Epithelial cell of proximal tubule (primary cell): ENCODE measurements at regions not wholly inside any gene's neighbourhood (a gene's known extent, or its start where the extent isn't known, plus 50 kb on each side); places are given as distances from the start of the nearest gene placed in this dataset.

Experiments used
- DNase-seq: peaks from one replicate; pipeline ENCODE4 v3.0.0-alpha.2; 2011; ENCODE audit warnings: low read depth
- H3K4me3 ChIP-seq: 2 replicates; pipeline ENCODE4 v1.5.1; 2011; ENCODE audit warnings: low read depth, mild to moderate bottlenecking, low read length
- CTCF ChIP-seq: conservative IDR thresholded peaks from 2 replicates; pipeline ENCODE4 v1.5.1; 2012; ENCODE audit warnings: low read depth, mild to moderate bottlenecking, low read length

- no peak for DNase-seq
Measured at GRCh38 chr14:22428700-22429291, 160.2 kb downstream of the DAD1 start.

GRCh38 chr14:22427771-22428231 lies 161.2 kb downstream of the DAD1 start:
- no peak for DNase-seq
- no peak overlapping the region for H3K4me3 ChIP-seq
- TF ChIP-seq CTCF, result no peak

More at GRCh38 chr14:22428700-22429291, 160.2 kb downstream of the DAD1 start:
- H3K4me3 ChIP-seq, result no peak overlapping the region
- no peak for TF ChIP-seq CTCF

DNA sequence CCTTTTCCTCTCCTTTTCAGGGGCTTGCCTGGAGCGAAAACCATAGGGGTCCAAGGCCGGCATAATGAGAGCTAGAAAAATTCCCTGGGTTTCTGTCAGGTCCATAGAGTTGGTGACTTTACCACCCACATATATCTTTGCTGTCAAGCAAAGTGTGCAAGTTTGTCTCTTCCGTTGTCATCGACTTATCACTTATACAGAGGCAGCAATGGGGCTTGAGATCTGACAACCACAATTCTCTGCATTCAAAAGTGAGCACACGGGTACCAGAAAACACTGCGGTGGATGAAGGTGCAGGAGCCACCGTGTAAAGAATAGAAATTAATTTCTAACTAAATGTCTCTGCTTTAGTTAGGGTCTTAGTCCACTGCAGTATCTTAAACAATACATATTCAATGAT lies 162.3 kb downstream of the DAD1 start:
- DNase-seq, result no peak
- TF ChIP-seq CTCF, result no peak
- no peak overlapping the region for H3K4me3 ChIP-seq

- TF ChIP-seq CTCF, result no peak
- no peak overlapping the region for H3K4me3 ChIP-seq
- DNase-seq, result no peak
Measured at GRCh38 chr14:22423958-22424357, 165.1 kb downstream of the DAD1 start.

- H3K4me3 ChIP-seq, result no peak overlapping the region
- DNase-seq, result no peak
- no peak for TF ChIP-seq CTCF
Measured at GRCh38 chr14:22422238-22422637, 166.8 kb downstream of the DAD1 start.

DNA sequence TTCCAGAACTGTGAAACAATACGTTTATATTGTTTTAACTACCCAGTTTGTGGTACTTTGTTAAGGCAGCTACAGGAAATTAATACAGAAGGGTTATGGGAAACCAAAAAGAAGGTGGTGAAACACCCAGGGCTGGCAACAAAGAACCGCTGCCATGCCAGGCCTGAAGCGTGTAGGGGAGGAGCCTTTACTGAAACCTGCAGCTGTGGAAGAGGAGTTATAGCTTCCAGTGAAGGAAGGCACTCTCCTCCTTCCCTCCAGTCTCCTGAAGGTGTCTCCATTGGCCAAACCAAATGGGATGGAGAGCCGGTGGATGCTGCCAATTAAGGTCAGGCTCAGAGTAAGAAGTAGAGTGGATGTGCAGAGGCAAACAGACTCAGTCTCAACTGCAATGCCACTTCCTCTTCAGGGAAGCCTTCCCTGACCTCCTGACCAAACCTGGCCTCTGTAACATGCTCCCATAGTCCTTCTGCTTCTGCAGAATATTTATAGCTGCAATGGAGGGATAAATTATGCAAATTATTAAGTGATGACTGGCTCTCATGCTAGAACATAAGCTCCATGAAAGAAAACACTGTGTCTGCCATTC lies 168.3 kb downstream of the DAD1 start:
- DNase-seq, result no peak
- peak; percentile 36 for TF ChIP-seq CTCF
- no peak overlapping the region for H3K4me3 ChIP-seq

- no peak for DNase-seq
- TF ChIP-seq CTCF, result no peak
Measured at GRCh38 chr14:22419620-22420019, 169.4 kb downstream of the DAD1 start.

More at GRCh38 chr14:22419620-22420019, 169.4 kb downstream of the DAD1 start:
- no peak overlapping the region for H3K4me3 ChIP-seq
